K562 (cell line): ENCODE measurements at regions not wholly inside any gene's neighbourhood (a gene's known extent, or its start where the extent isn't known, plus 50 kb on each side); places are given as distances from the start of the nearest gene placed in this dataset.

ENCODE experiments used
- ATAC-seq: fragments of 200-7000 bp; cut with Tn5 transposase; 3 replicates; pipeline ENCODE4 v1.9.1; 2020; ENCODE audit warnings: moderate library complexity
- BruUV-seq: library from RNA; stranded (reverse); fragments of 400-500 nt; replicated peaks from 2 replicates; lab custom pipeline; 2021; lab: Mats Ljungman, UMichigan
- CTCF ChIA-PET: fragments of 300-600 bp; formaldehyde crosslinking; extraction: SDS; loops from one replicate; lab custom pipeline; 2021; ENCODE audit warnings: low intra/inter-chr PET ratio; lab: Yijun Ruan, JAX
- POLR2A ChIA-PET: fragments of 300-600, 350-650 bp; sonication (Branson Sonifier 250); formaldehyde crosslinking; extraction: SDS; loops from one replicate; lab custom pipeline; 2021; ENCODE audit warnings: antibody characterized with exemption, inconsistent platforms; lab: Yijun Ruan, JAX
- DNase-seq, 4 experiments: peaks; one replicate each; pipeline versions ENCODE4 v3.0.0 to v3.0.0-alpha.2; 2011 to 2018; ENCODE audit warnings: low spot score in 3 of 4, mixed read lengths in 3 of 4; ENCODE audit errors: extremely low read depth in 1 of 4
- FAIRE-seq: peaks from 2 replicates; lab custom pipeline; 2011; peaks lifted over from hg19 to GRCh38; lab: Jason Lieb, UNC
- H2AFZ ChIP-seq: 2 replicates; pipeline ENCODE4 v1.6.0; 2011; ENCODE audit warnings: low read depth, low read length, control low read depth, inconsistent platforms
- H3K27ac ChIP-seq: fragments of 200-600 bp; 3 replicates; pipeline ENCODE4 v1.8.0; 2011; ENCODE audit warnings: low read depth, mild to moderate bottlenecking, control low read depth, inconsistent platforms, low read length, moderate library complexity, mixed read lengths; ENCODE audit errors: extremely low read depth
- H3K27me3 ChIP-seq, 2 experiments: fragments of 300-600 bp in 1 of 2; 2 replicates in 1 of 2; 3 replicates in 1 of 2; pipeline versions ENCODE4 v1.6.0 to v1.8.0; 2011; ENCODE audit warnings: inconsistent platforms in 2 of 2, low read length in 2 of 2, mild to moderate bottlenecking in 1 of 2, mixed read lengths in 1 of 2, moderate library complexity in 1 of 2; ENCODE audit not compliant: control insufficient read depth in 2 of 2, insufficient read depth in 2 of 2
- H3K36me3 ChIP-seq: fragments of 300-600 bp; 3 replicates; pipeline ENCODE4 v1.8.0; 2011; ENCODE audit warnings: mild to moderate bottlenecking, low read length, inconsistent platforms; ENCODE audit not compliant: control insufficient read depth, insufficient read depth
- H3K4me1 ChIP-seq, 2 experiments: fragments of 200-600 bp in 1 of 2; replicated peaks in 1 of 2; 2 replicates in 1 of 2; 3 replicates in 1 of 2; pipeline versions ENCODE4 v1.5.1 to v1.8.0; 2011; ENCODE audit warnings: inconsistent platforms in 2 of 2, low read length in 2 of 2, mild to moderate bottlenecking in 1 of 2, mixed read lengths in 1 of 2, moderate library complexity in 1 of 2; ENCODE audit not compliant: control insufficient read depth in 2 of 2, insufficient read depth in 2 of 2
- H3K4me2 ChIP-seq: 2 replicates; pipeline ENCODE4 v1.6.1; 2011; ENCODE audit warnings: low read length, control low read depth, inconsistent platforms, mixed read lengths; ENCODE audit not compliant: insufficient read depth
- H3K4me3 ChIP-seq: fragments of 200-600 bp; sonication (generic), shearing (Covaris generic); 2 replicates; pipeline ENCODE4 v1.5.1; 2016; ENCODE audit warnings: control low read depth, inconsistent platforms
- H3K79me2 ChIP-seq: fragments of 200-600 bp; 3 replicates; pipeline ENCODE4 v1.8.0; 2011; ENCODE audit warnings: low read length, inconsistent platforms; ENCODE audit not compliant: control insufficient read depth, insufficient read depth
- H3K9ac ChIP-seq, 2 experiments: 2 replicates each; pipeline versions ENCODE4 v1.6.0 to v1.6.1; 2011; ENCODE audit warnings: low read depth in 2 of 2, low read length in 2 of 2, control low read depth in 1 of 2, inconsistent platforms in 1 of 2, mild to moderate bottlenecking in 1 of 2, mixed read lengths in 1 of 2; ENCODE audit not compliant: insufficient read depth in 1 of 2
- H3K9me1 ChIP-seq: one replicate; pipeline ENCODE4 v1.6.0; 2011; ENCODE audit warnings: inconsistent platforms, mild to moderate bottlenecking, low read length, moderate library complexity; ENCODE audit not compliant: control insufficient read depth, insufficient read depth
- H3K9me3 ChIP-seq: replicated peaks from 2 replicates; pipeline ENCODE4 v1.5.1; 2011; ENCODE audit warnings: low read depth, low read length, inconsistent platforms; ENCODE audit not compliant: control insufficient read depth, insufficient read depth
- H4K20me1 ChIP-seq: replicated peaks from 2 replicates; pipeline ENCODE4 v1.6.1; 2011; ENCODE audit warnings: low read length, inconsistent platforms, mixed read lengths; ENCODE audit not compliant: control insufficient read depth, insufficient read depth
- CEBPB ChIP-seq: fragments of 450-650 bp; IDR thresholded peaks from 2 replicates; pipeline ENCODE4 v1.6.1; 2016; ENCODE audit warnings: missing genetic modification characterization, missing compliant biosample characterization
- COPS2 ChIP-seq: fragments of 450-650 bp; conservative IDR thresholded peaks from 2 replicates; pipeline ENCODE4 v1.6.1; 2016; ENCODE audit warnings: mild to moderate bottlenecking, moderate library complexity
- DPF2 ChIP-seq: fragments of 450-650 bp; IDR thresholded peaks from 2 replicates; pipeline ENCODE4 v1.6.1; 2016
- ESRRB ChIP-seq: fragments of 250-450 bp; sonication (Bioruptor Pico); IDR thresholded peaks from 2 replicates; pipeline ENCODE4 v1.5.0; 2020; ENCODE audit warnings: mild to moderate bottlenecking, moderate library complexity, borderline replicate concordance
- GABPB1 ChIP-seq: sonication (generic); formaldehyde crosslinking; IDR thresholded peaks from 2 replicates; pipeline ENCODE4 v1.8.0; 2022; ENCODE audit warnings: mild to moderate bottlenecking, missing genetic modification reagents
- PHF21A ChIP-seq: fragments of 450-650 bp; IDR thresholded peaks from 2 replicates; pipeline ENCODE4 v1.6.1; 2017; ENCODE audit warnings: low read depth, borderline replicate concordance
- RB1 ChIP-seq: fragments of 450-650 bp; IDR thresholded peaks from 2 replicates; pipeline ENCODE4 v1.6.1; 2017; ENCODE audit warnings: low read depth, mild to moderate bottlenecking
- SRF ChIP-seq, 2 experiments: fragments of 250-450, 450-650 bp in 1 of 2; sonication (Bioruptor Pico) in 1 of 2; sonication (generic) in 1 of 2; formaldehyde crosslinking; IDR thresholded peaks; 2 replicates each; pipeline versions ENCODE4 v1.5.0 to v1.5.1; 2020 to 2022; ENCODE audit warnings: mild to moderate bottlenecking in 1 of 2, missing genetic modification reagents in 1 of 2
- ZBTB12 ChIP-seq: fragments of 250-450 bp; sonication (Bioruptor Pico); IDR thresholded peaks from 2 replicates; pipeline ENCODE4 v1.4.0; 2020
- ZNF133 ChIP-seq: fragments of 250-450 bp; sonication (Bioruptor Pico); IDR thresholded peaks from 2 replicates; pipeline ENCODE4 v1.4.0; 2020; ENCODE audit warnings: mild to moderate bottlenecking
- WGBS: fragments of 100-300 bp; shearing (Covaris generic); methylation state at CpG from one replicate; pipeline ENCODE4 v1.1.6; 2016; ENCODE audit warnings: low coverage, mixed read lengths; ENCODE audit not compliant: insufficient coverage; ENCODE audit errors: missing lambda C conversion rate; 5-methylcytosine and 5-hydroxymethylcytosine counted together
- in situ Hi-C: fragments of 300-500 bp; cut with MboI; formaldehyde crosslinking; loops from 4 replicates; pipeline ENCODE4 v1.15.0; 2018; ENCODE audit warnings: inconsistent platforms, mixed read lengths
- intact Hi-C: fragments of 100-400 bp; cut with micrococcal nuclease; formaldehyde crosslinking; loops from 2 replicates; pipeline ENCODE4 v1.14.2; 2022

- no peak overlapping the region for H3K4me3 ChIP-seq
- no peak for DNase-seq
- no peaks in the 10 kb centered on the region for H3K79me2 ChIP-seq
- BruUV-seq = no TSS peak
- WGBS = 3% methylated on average over 2 of the region's 2 CpGs
- H3K27me3 ChIP-seq = no peaks in the 10 kb centered on the region
- ChIA-PET POLR2A (no interaction called here), CTCF (no interaction called here)
- TF ChIP-seq RB1 (no peak), COPS2 (no peak), CEBPB (tag) (no peak), ZBTB12 (CRISPR knock-in tag) (no peak), SRF (CRISPR knock-in tag; IDR thresholded peaks at IDR 0.05) (no peak), PHF21A (no peak), GABPB1 (CRISPR knock-in tag) (no peak), ZNF133 (no peak), DPF2 (no peak), ESRRB (no peak)
- H3K9ac ChIP-seq = no peak overlapping the region
- in situ Hi-C loops = loop anchor here (25.0 kb wide), 1 partner anchor 618 kb away; the partner anchor contains the start of gene CASQ2
- no peaks in the 10 kb centered on the region for H3K9me3 ChIP-seq
- no peak overlapping the region for H3K27ac ChIP-seq
- no peaks in the 10 kb centered on the region for H3K36me3 ChIP-seq
- H3K4me1 ChIP-seq = no peaks in the 10 kb centered on the region; a peak in 1 of 5 replicates
- H3K9me1 ChIP-seq = no peaks in the 10 kb centered on the region
- intact Hi-C loops = no loop called here
- H4K20me1 ChIP-seq = no peaks in the 10 kb centered on the region
- no peak for FAIRE-seq
- no peak overlapping the region for H3K4me2 ChIP-seq
- ATAC-seq = no peak
- H2AFZ ChIP-seq = no peak overlapping the region
These were observed 54.9 kb upstream of the TSPAN2 start for GRCh38 chr1:115144176-115144575.
